ENCODE measurements at regions not wholly inside any gene's neighbourhood (a gene's known extent, or its start where the extent isn't known, plus 50 kb on each side); places are given as distances from the start of the nearest gene placed in this dataset.
A peak's percentile ranks its signal among the peaks of the same experiment; 100 is the strongest.

GRCh38 chr10:123614888-123615287 lies 51.3 kb upstream of the GPR26 start:
- H3K4me3 ChIP-seq, result no peak overlapping the region
- intact Hi-C loops (cut with DNase I), result no loop called here
- FAIRE-seq, result no peak
- peaks cover 0 to 7% (median 0%) of the 10 kb centered on the region in 4 donors for H3K27me3 ChIP-seq
- peak in 3 of 4 donors; percentile 72 to 90 (median 80) for ATAC-seq
- 10 to 11% methylated on average over 12 of the region's 12 CpGs for WGBS, 2 donors
- no peaks in the 10 kb centered on the region for H3K36me3 ChIP-seq
- TF ChIP-seq CTCF (IDR thresholded peaks at IDR 0.05), result no peak
- H3K4me1 ChIP-seq, result no peaks in the 10 kb centered on the region
- no peaks in the 10 kb centered on the region for H3K9me3 ChIP-seq
- no peak overlapping the region for H3K27ac ChIP-seq
- peak; percentile 30 to 91 (median 67) for DNase-seq

All from pancreas (tissue), 10 donors.